ENCODE measurements at regions not wholly inside any gene's neighbourhood (a gene's known extent, or its start where the extent isn't known, plus 50 kb on each side); places are given as distances from the start of the nearest gene placed in this dataset.

DNA sequence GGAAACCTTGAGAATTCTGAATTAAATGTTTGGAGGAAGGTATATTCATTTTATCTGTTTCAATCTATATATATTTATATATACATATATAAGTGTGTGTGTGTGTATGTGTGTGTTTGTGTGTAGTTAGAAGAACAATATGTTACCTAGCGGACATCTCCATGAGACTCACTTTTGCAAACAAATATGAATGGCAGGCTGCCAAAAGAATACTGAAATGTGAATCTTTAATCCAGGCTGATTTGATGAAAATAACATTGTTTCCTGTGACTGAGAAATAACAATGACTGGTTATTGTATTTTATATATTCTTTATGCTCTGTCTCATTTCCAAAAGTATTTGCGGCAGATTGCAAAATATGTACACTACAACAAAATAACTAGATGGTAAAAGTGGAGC lies 255.5 kb upstream of the TGFBR2 start:
- TF ChIP-seq, protein P1, sequence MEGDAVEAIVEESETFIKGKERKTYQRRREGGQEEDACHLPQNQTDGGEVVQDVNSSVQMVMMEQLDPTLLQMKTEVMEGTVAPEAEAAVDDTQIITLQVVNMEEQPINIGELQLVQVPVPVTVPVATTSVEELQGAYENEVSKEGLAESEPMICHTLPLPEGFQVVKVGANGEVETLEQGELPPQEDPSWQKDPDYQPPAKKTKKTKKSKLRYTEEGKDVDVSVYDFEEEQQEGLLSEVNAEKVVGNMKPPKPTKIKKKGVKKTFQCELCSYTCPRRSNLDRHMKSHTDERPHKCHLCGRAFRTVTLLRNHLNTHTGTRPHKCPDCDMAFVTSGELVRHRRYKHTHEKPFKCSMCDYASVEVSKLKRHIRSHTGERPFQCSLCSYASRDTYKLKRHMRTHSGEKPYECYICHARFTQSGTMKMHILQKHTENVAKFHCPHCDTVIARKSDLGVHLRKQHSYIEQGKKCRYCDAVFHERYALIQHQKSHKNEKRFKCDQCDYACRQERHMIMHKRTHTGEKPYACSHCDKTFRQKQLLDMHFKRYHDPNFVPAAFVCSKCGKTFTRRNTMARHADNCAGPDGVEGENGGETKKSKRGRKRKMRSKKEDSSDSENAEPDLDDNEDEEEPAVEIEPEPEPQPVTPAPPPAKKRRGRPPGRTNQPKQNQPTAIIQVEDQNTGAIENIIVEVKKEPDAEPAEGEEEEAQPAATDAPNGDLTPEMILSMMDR (IDR thresholded peaks at IDR 0.05) = no peak
- no peak for TF ChIP-seq POLR2A (IDR thresholded peaks at IDR 0.05)
